ENCODE measurements at regions not wholly inside any gene's neighbourhood (a gene's known extent, or its start where the extent isn't known, plus 50 kb on each side); places are given as distances from the start of the nearest gene placed in this dataset.

- no peak for ATAC-seq
- Histone ChIP-seq H3K36me3 (no peaks in the 10 kb centered on the region), H3K27ac (no peak overlapping the region), H3K4me3 (no peak overlapping the region), H3K9me3 (no peaks in the 10 kb centered on the region), H3K27me3 (peaks cover 7% of the 10 kb centered on the region), H3K4me1 (no peaks in the 10 kb centered on the region)
- TF ChIP-seq CTCF (IDR thresholded peaks at IDR 0.05) (no peak), POLR2A (IDR thresholded peaks at IDR 0.05) (no peak), POLR2AphosphoS5 (IDR thresholded peaks at IDR 0.05) (no peak), EP300 (IDR thresholded peaks at IDR 0.05) (no peak)
- 92 to 100% methylated on average over 2 of the region's 2 CpGs for WGBS, 2 donors (ENCODE audit: low coverage in 1 of 2)
These were observed 119.3 kb upstream of the AGBL1 start for GRCh38 chr15:85960381-85960780.

- Histone ChIP-seq H3K36me3 (no peaks in the 10 kb centered on the region), H3K9me3 (no peaks in the 10 kb centered on the region), H3K27me3 (peaks cover 7% of the 10 kb centered on the region), H3K27ac (no peak overlapping the region), H3K4me3 (no peak overlapping the region), H3K4me1 (no peaks in the 10 kb centered on the region)
- 76 to 85% methylated on average over 3 to 4 of the region's 4 CpGs for WGBS, 2 donors (ENCODE audit: low coverage in 1 of 2)
- TF ChIP-seq POLR2AphosphoS5 (IDR thresholded peaks at IDR 0.05) (no peak), CTCF (IDR thresholded peaks at IDR 0.05) (no peak), EP300 (IDR thresholded peaks at IDR 0.05) (no peak), POLR2A (IDR thresholded peaks at IDR 0.05) (no peak)
- no peak for ATAC-seq
These were observed 117.8 kb upstream of the AGBL1 start for GRCh38 chr15:85961821-85962220.

- no peaks in the 10 kb centered on the region for H3K4me1 ChIP-seq
- no peaks in the 10 kb centered on the region for H3K36me3 ChIP-seq
- H3K4me3 ChIP-seq: no peak overlapping the region
- TF ChIP-seq EP300 (IDR thresholded peaks at IDR 0.05) (no peak), POLR2AphosphoS5 (IDR thresholded peaks at IDR 0.05) (no peak)
- ATAC-seq: no peak
- no peaks in the 10 kb centered on the region for H3K9me3 ChIP-seq
- WGBS, 2 donors (ENCODE audit: low coverage in 1 of 2): 49 to 80% methylated on average over 2 to 4 of the region's 4 CpGs
- peaks cover 7% of the 10 kb centered on the region for H3K27me3 ChIP-seq
- no peak overlapping the region for H3K27ac ChIP-seq
These were observed 116.4 kb upstream of the AGBL1 start for GRCh38 chr15:85963262-85963760.

- Histone ChIP-seq H3K27me3 (no peaks in the 10 kb centered on the region), H3K4me3 (no peak overlapping the region), H3K36me3 (no peaks in the 10 kb centered on the region), H3K27ac (no peak overlapping the region), H3K4me1 (no peaks in the 10 kb centered on the region), H3K9me3 (no peaks in the 10 kb centered on the region)
- 0 to 36% methylated on average over 2 of the region's 2 CpGs for WGBS, 2 donors (ENCODE audit: low coverage in 1 of 2)
- no peak for ATAC-seq
- TF ChIP-seq EP300 (IDR thresholded peaks at IDR 0.05) (no peak), POLR2A (IDR thresholded peaks at IDR 0.05) (no peak), POLR2AphosphoS5 (IDR thresholded peaks at IDR 0.05) (no peak), CTCF (IDR thresholded peaks at IDR 0.05) (no peak)
These were observed 115.2 kb upstream of the AGBL1 start for GRCh38 chr15:85964471-85964870.

- Histone ChIP-seq H3K4me1 (no peaks in the 10 kb centered on the region), H3K9me3 (no peaks in the 10 kb centered on the region), H3K36me3 (no peaks in the 10 kb centered on the region), H3K27ac (no peak overlapping the region), H3K4me3 (no peak overlapping the region), H3K27me3 (no peaks in the 10 kb centered on the region)
- no peak for TF ChIP-seq EP300 (IDR thresholded peaks at IDR 0.05)
- TF ChIP-seq CTCF (IDR thresholded peaks at IDR 0.05): no peak
- TF ChIP-seq POLR2AphosphoS5 (IDR thresholded peaks at IDR 0.05): no peak
- TF ChIP-seq POLR2A (IDR thresholded peaks at IDR 0.05): no peak
- no peak for ATAC-seq
- WGBS, 2 donors (ENCODE audit: low coverage in 1 of 2): 57 to 59% methylated on average over 2 of the region's 2 CpGs
These were observed 112.1 kb upstream of the AGBL1 start for GRCh38 chr15:85967553-85967952.
